SH-SY5Y (cell line): ENCODE measurements at regions not wholly inside any gene's neighbourhood (a gene's known extent, or its start where the extent isn't known, plus 50 kb on each side); places are given as distances from the start of the nearest gene placed in this dataset.

Experiments used
- GATA2 ChIP-seq: IDR thresholded peaks from 2 replicates; pipeline ENCODE4 v1.6.1; 2011; ENCODE audit warnings: mild to moderate bottlenecking, low read depth, low read length
- GATA3 ChIP-seq: IDR thresholded peaks from 2 replicates; pipeline ENCODE4 v1.6.1; 2011; ENCODE audit warnings: low read depth, mild to moderate bottlenecking, low read length, moderate library complexity

DNA sequence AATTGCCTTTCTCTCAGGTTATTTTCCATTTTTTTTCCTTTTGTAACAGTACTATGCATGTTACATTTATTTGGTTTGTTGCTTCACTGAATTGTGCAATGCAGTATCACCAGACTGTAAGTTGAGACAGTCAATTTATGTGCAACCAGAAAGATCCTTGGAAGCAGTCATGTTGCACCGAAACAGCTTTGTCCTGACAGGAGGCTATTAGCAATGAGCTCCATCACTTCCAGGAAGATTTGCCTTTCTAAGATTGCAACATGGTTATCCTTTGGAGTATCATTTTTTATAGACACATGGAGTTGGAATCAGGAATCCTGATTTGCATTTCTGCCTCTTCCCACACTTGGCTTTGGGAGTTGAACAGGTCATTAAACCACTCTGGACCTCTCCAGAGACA is 84.5 kb upstream of the ST6GALNAC5 start:
- no peak for TF ChIP-seq GATA3
- TF ChIP-seq GATA2 = no peak
